SK-N-SH (cell line): ENCODE measurements at regions not wholly inside any gene's neighbourhood (a gene's known extent, or its start where the extent isn't known, plus 50 kb on each side); places are given as distances from the start of the nearest gene placed in this dataset.

Experiments used
- CTCF ChIA-PET: fragments of 300-600, 350-600 bp; formaldehyde crosslinking; extraction: SDS; loops from one replicate; lab custom pipeline; 2021; lab: Yijun Ruan, JAX
- POLR2A ChIA-PET: fragments of 350-600 bp; sonication (Branson Sonifier 250); formaldehyde crosslinking; extraction: SDS; loops from one replicate; lab custom pipeline; 2020; ENCODE audit warnings: antibody characterized with exemption, inconsistent platforms; lab: Yijun Ruan, JAX
- DNase-seq: peaks from one replicate; pipeline ENCODE4 v3.0.0; 2012
- H2AFZ ChIP-seq: fragments of 200-600 bp; sonication (generic); 2 replicates; pipeline ENCODE4 v1.8.1; 2016; ENCODE audit warnings: antibody characterized with exemption, mild to moderate bottlenecking, low read depth
- H3F3A ChIP-seq: fragments of 200-600 bp; sonication (generic); replicated peaks from 2 replicates; pipeline ENCODE3; 2016; ENCODE audit warnings: antibody characterized with exemption, mild to moderate bottlenecking; ENCODE audit not compliant: insufficient read depth
- H3K27ac ChIP-seq, 2 experiments: fragments of 200-500 bp in 1 of 2; fragments of 200-600 bp in 1 of 2; sonication (Bioruptor generic) in 1 of 2; sonication (generic), shearing (Covaris generic) in 1 of 2; 2 replicates each; pipeline versions ENCODE4 v1.5.1 to v1.6.1; 2014 to 2016; ENCODE audit warnings: low read depth in 2 of 2, inconsistent platforms in 1 of 2, low read length in 1 of 2, mild to moderate bottlenecking in 1 of 2, mixed read lengths in 1 of 2
- H3K27me3 ChIP-seq: fragments of 200-600 bp; sonication (generic), shearing (Covaris generic); 2 replicates; pipeline ENCODE4 v1.6.1; 2016; ENCODE audit warnings: mixed run types; ENCODE audit not compliant: insufficient read depth
- H3K36me3 ChIP-seq, 2 experiments: fragments of 200-500 bp in 1 of 2; fragments of 200-600 bp in 1 of 2; sonication (Bioruptor generic) in 1 of 2; sonication (generic) in 1 of 2; replicated peaks in 1 of 2; 2 replicates each; pipeline versions ENCODE3 to v1.5.1; 2014 to 2016; ENCODE audit warnings: low read length in 1 of 2, mild to moderate bottlenecking in 1 of 2; ENCODE audit not compliant: insufficient read depth in 2 of 2, control insufficient read depth in 1 of 2
- H3K4me1 ChIP-seq, 2 experiments: fragments of 200-500 bp in 1 of 2; fragments of 200-600 bp in 1 of 2; sonication (Bioruptor generic) in 1 of 2; sonication (generic), shearing (Covaris generic) in 1 of 2; 2 replicates each; pipeline versions ENCODE4 v1.5.1 to v1.6.1; 2014 to 2016; ENCODE audit warnings: low read depth in 1 of 2, low read length in 1 of 2, mixed run types in 1 of 2; ENCODE audit not compliant: insufficient read depth in 2 of 2, control insufficient read depth in 1 of 2
- H3K4me2 ChIP-seq: fragments of 200-600 bp; sonication (generic), shearing (Covaris generic); 2 replicates; pipeline ENCODE4 v1.6.1; 2017; ENCODE audit warnings: mixed run types
- H3K4me3 ChIP-seq, 2 experiments: fragments of 200-500 bp in 1 of 2; fragments of 200-600 bp in 1 of 2; sonication (Bioruptor generic) in 1 of 2; sonication (generic), shearing (Covaris generic) in 1 of 2; 2 replicates each; pipeline versions ENCODE4 v1.5.1 to v1.8.1; 2014 to 2016; ENCODE audit warnings: low read depth in 2 of 2, inconsistent platforms in 1 of 2, low read length in 1 of 2, mild to moderate bottlenecking in 1 of 2, mixed read lengths in 1 of 2, moderate library complexity in 1 of 2
- H3K79me2 ChIP-seq: fragments of 200-600 bp; sonication (generic); 2 replicates; pipeline ENCODE4 v1.8.1; 2017; ENCODE audit warnings: mild to moderate bottlenecking; ENCODE audit not compliant: insufficient read depth
- H3K9ac ChIP-seq: fragments of 200-600 bp; sonication (generic); 2 replicates; pipeline ENCODE4 v1.6.1; 2017; ENCODE audit warnings: mixed run types
- H3K9me2 ChIP-seq: fragments of 200-600 bp; sonication (generic); 2 replicates; pipeline ENCODE4 v1.6.1; 2017; ENCODE audit warnings: mixed run types
- H3K9me3 ChIP-seq: fragments of 200-600 bp; sonication (generic); 2 replicates; pipeline ENCODE4 v1.6.1; 2017; ENCODE audit warnings: mixed run types, mild to moderate bottlenecking, moderate library complexity
- H4K20me1 ChIP-seq: fragments of 200-600 bp; sonication (generic); 2 replicates; pipeline ENCODE4 v1.6.1; 2017; ENCODE audit warnings: mild to moderate bottlenecking, mixed run types; ENCODE audit not compliant: insufficient read depth
- FOXM1 ChIP-seq: IDR thresholded peaks from 2 replicates; pipeline ENCODE4 v1.4.0; 2012; ENCODE audit warnings: low read depth, mild to moderate bottlenecking
- GABPA ChIP-seq: IDR thresholded peaks from 2 replicates; pipeline ENCODE4 v1.4.0; 2012; ENCODE audit warnings: low read depth, mild to moderate bottlenecking
- JUND ChIP-seq: IDR thresholded peaks from 2 replicates; pipeline ENCODE4 v1.4.0; 2012
- NFIC ChIP-seq: IDR thresholded peaks from 2 replicates; pipeline ENCODE4 v1.4.0; 2012; ENCODE audit warnings: borderline replicate concordance
- PBX3 ChIP-seq: IDR thresholded peaks from 2 replicates; pipeline ENCODE4; 2012
- POLR2AphosphoS5 ChIP-seq: IDR thresholded peaks from 2 replicates; pipeline ENCODE4 v1.6.1; 2012; ENCODE audit warnings: low read depth, low read length
- TAF1 ChIP-seq: IDR thresholded peaks from 2 replicates; pipeline ENCODE4 v1.6.1; 2012; ENCODE audit warnings: low read depth, mild to moderate bottlenecking, low read length, moderate library complexity, borderline replicate concordance
- WGBS: methylation state at CpG from one replicate; pipeline ENCODE4 v1.1.6; 2017; ENCODE audit warnings: low lambda C conversion rate; 5-methylcytosine and 5-hydroxymethylcytosine counted together
- TF ChIP-seq, protein P1 (sequence below): IDR thresholded peaks from 2 replicates; pipeline ENCODE4 v1.6.1; 2012; ENCODE audit warnings: mild to moderate bottlenecking, low read depth, low read length, moderate library complexity

DNA sequence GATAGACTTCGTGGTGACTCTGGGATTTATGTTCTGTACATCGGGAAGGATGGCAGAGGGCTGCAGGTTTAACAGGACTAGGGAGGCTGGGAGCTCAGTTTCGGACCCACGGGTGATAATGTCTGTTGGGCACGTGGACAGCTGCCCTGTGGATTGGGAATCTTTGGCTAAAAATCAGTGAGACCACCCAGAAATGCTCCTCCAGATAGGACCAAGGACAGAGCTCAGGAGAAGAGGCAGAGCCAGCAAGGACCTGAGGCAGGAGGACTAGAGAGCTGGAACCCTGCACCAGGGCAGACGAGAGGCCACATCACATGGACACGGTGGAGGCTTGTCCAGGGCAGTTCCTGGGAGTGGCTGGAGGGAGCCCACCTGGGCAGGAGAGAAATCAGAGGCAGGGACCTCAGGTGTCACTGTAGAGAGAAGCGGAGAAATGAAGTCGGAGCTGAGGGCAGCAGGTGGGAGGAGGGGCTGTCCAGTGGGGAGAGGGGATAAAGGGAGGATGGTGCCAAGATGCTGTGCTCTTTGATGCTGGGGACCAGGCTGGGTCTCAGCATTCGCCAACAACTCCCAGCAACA, 79.2 kb downstream of the CPZ start:
- ChIA-PET POLR2A (no interaction called here), CTCF (interaction anchor here (1.1 kb wide), 1 partner anchor 65 kb away, joined by 3 read pairs; no protein-coding TSS in a partner anchor)
- H3K4me3 ChIP-seq = no peak overlapping the region
- no peaks in the 10 kb centered on the region for H3K9me3 ChIP-seq
- no peaks in the 10 kb centered on the region for H3F3A ChIP-seq
- H3K9me2 ChIP-seq = 0 out of 2 replicates have a peak, but pooled peaks cover 4% of the 10 kb centered on the region
- no peaks in the 10 kb centered on the region for H3K36me3 ChIP-seq
- 11% methylated on average over 10 of the region's 10 CpGs for WGBS
- no peak overlapping the region for H3K4me2 ChIP-seq
- no peak overlapping the region for H3K27ac ChIP-seq
- H3K79me2 ChIP-seq = no peaks in the 10 kb centered on the region
- no peak for DNase-seq
- no peak overlapping the region for H3K9ac ChIP-seq
- no peak for TF ChIP-seq FOXM1
- no peak for TF ChIP-seq JUND
- TF ChIP-seq NFIC = no peak
- TF ChIP-seq POLR2AphosphoS5 = no peak
- TF ChIP-seq PBX3 = no peak
- TF ChIP-seq GABPA = no peak
- no peak for TF ChIP-seq TAF1
- TF ChIP-seq, protein P1, sequence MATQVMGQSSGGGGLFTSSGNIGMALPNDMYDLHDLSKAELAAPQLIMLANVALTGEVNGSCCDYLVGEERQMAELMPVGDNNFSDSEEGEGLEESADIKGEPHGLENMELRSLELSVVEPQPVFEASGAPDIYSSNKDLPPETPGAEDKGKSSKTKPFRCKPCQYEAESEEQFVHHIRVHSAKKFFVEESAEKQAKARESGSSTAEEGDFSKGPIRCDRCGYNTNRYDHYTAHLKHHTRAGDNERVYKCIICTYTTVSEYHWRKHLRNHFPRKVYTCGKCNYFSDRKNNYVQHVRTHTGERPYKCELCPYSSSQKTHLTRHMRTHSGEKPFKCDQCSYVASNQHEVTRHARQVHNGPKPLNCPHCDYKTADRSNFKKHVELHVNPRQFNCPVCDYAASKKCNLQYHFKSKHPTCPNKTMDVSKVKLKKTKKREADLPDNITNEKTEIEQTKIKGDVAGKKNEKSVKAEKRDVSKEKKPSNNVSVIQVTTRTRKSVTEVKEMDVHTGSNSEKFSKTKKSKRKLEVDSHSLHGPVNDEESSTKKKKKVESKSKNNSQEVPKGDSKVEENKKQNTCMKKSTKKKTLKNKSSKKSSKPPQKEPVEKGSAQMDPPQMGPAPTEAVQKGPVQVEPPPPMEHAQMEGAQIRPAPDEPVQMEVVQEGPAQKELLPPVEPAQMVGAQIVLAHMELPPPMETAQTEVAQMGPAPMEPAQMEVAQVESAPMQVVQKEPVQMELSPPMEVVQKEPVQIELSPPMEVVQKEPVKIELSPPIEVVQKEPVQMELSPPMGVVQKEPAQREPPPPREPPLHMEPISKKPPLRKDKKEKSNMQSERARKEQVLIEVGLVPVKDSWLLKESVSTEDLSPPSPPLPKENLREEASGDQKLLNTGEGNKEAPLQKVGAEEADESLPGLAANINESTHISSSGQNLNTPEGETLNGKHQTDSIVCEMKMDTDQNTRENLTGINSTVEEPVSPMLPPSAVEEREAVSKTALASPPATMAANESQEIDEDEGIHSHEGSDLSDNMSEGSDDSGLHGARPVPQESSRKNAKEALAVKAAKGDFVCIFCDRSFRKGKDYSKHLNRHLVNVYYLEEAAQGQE = no peak
- H3K27me3 ChIP-seq = no peaks in the 10 kb centered on the region
- H4K20me1 ChIP-seq = no peaks in the 10 kb centered on the region
- H2AFZ ChIP-seq = no peak overlapping the region
- peaks cover 0 to 3% of the 10 kb centered on the region in 2 experiments; a peak in 1 of 4 replicates for H3K4me1 ChIP-seq
